ENCODE measurements at regions not wholly inside any gene's neighbourhood (a gene's known extent, or its start where the extent isn't known, plus 50 kb on each side); places are given as distances from the start of the nearest gene placed in this dataset.
A peak's percentile ranks its signal among the peaks of the same experiment; 100 is the strongest.

GRCh38 chr10:3886641-3887251 lies 101.7 kb upstream of the KLF6 start:
- DNase-seq (ENCODE audit: low spot score) = no peak
- H3K27ac ChIP-seq = peak overlapping the region; percentile 73 to 84
- H3K4me3 ChIP-seq = peak overlapping the region; percentile 1
- TF ChIP-seq CTCF (IDR thresholded peaks at IDR 0.05) = no peak

GRCh38 chr10:3886191-3886590 lies 101.2 kb upstream of the KLF6 start:
- H3K4me3 ChIP-seq = peak overlapping the region; percentile 1

GRCh38 chr10:3882855-3883254 lies 97.8 kb upstream of the KLF6 start:
- TF ChIP-seq CTCF (IDR thresholded peaks at IDR 0.05) = no peak

More at GRCh38 chr10:3886191-3886590, 101.2 kb upstream of the KLF6 start:
- peak overlapping the region; percentile 73 to 84 for H3K27ac ChIP-seq
- no peak for DNase-seq (ENCODE audit: low spot score)
- no peak for TF ChIP-seq CTCF (IDR thresholded peaks at IDR 0.05)

GRCh38 chr10:3881622-3882021 lies 96.6 kb upstream of the KLF6 start:
- no peak for TF ChIP-seq CTCF (IDR thresholded peaks at IDR 0.05)
- DNase-seq (ENCODE audit: low spot score) = no peak
- H3K4me3 ChIP-seq = no peak overlapping the region
- H3K27ac ChIP-seq = no peak overlapping the region

More at GRCh38 chr10:3882855-3883254, 97.8 kb upstream of the KLF6 start:
- no peak overlapping the region for H3K4me3 ChIP-seq
- no peak for DNase-seq (ENCODE audit: low spot score)
- no peak overlapping the region for H3K27ac ChIP-seq

- Histone ChIP-seq H3K27ac (no peak overlapping the region), H3K4me3 (no peak overlapping the region)
- TF ChIP-seq CTCF (IDR thresholded peaks at IDR 0.05) = no peak
- DNase-seq (ENCODE audit: low spot score) = no peak
Observed at GRCh38 chr10:3879073-3879472, 94.1 kb upstream of the KLF6 start.

GRCh38 chr10:3877211-3878000 lies 92.4 kb upstream of the KLF6 start:
- DNase-seq (ENCODE audit: low spot score) = no peak
- Histone ChIP-seq H3K27ac (peak overlapping the region in 1 of 2 donors; percentile 68), H3K4me3 (no peak overlapping the region)
- no peak for TF ChIP-seq CTCF (IDR thresholded peaks at IDR 0.05)
